NCI-H526 treated with DMSO at 0.1 percent for 48 hours (cell line): ENCODE measurements at regions not wholly inside any gene's neighbourhood (a gene's known extent, or its start where the extent isn't known, plus 50 kb on each side); places are given as distances from the start of the nearest gene placed in this dataset.
"Not testable (repeated sequence)": the region's sequence is repeated elsewhere in the genome, so short reads cannot be mapped to it uniquely, and the experiment has no call there.

Experiments
- DNase-seq: peaks from one replicate; lab custom pipeline; 2025; lab: John Stamatoyannopoulos, UW

- DNase-seq, result not testable (repeated sequence)
Measured at GRCh38 chr5:2533848-2534247, 217.6 kb downstream of the IRX2 start.

- DNase-seq, result no peak
Measured at GRCh38 chr5:2532809-2533208, 218.7 kb downstream of the IRX2 start.

- DNase-seq, result no peak
Measured at GRCh38 chr5:2531318-2531717, 220.2 kb downstream of the IRX2 start.

- DNase-seq, result no peak
Measured at GRCh38 chr5:2530609-2531008, 220.9 kb downstream of the IRX2 start.

- no peak for DNase-seq
Measured at GRCh38 chr5:2529371-2530092, 221.9 kb downstream of the IRX2 start.

GRCh38 chr5:2525351-2525750 lies 226.1 kb downstream of the IRX2 start:
- DNase-seq, result no peak

- no peak for DNase-seq
Measured at GRCh38 chr5:2524620-2525019, 226.9 kb downstream of the IRX2 start.

GRCh38 chr5:2523180-2523579 lies 228.3 kb downstream of the IRX2 start:
- DNase-seq, result no peak

GRCh38 chr5:2522372-2522771 lies 229.1 kb downstream of the IRX2 start:
- DNase-seq, result no peak

GRCh38 chr5:2519153-2519552 lies 232.3 kb downstream of the IRX2 start:
- no peak for DNase-seq

- DNase-seq, result no peak
Measured at GRCh38 chr5:2517451-2517850, 234.0 kb downstream of the IRX2 start.

GRCh38 chr5:2515180-2515764 lies 236.2 kb downstream of the IRX2 start:
- no peak for DNase-seq

GRCh38 chr5:2514484-2514883 lies 237.0 kb downstream of the IRX2 start:
- no peak for DNase-seq

GRCh38 chr5:2511706-2512105 lies 239.8 kb downstream of the IRX2 start:
- DNase-seq, result no peak

GRCh38 chr5:2511126-2511525 lies 240.4 kb downstream of the IRX2 start:
- no peak for DNase-seq

- no peak for DNase-seq
Measured at GRCh38 chr5:2509527-2509926, 241.9 kb downstream of the IRX2 start.

- no peak for DNase-seq
Measured at GRCh38 chr5:2508514-2508913, 243.0 kb downstream of the IRX2 start.

GRCh38 chr5:2507611-2508010 lies 243.9 kb downstream of the IRX2 start:
- no peak for DNase-seq

GRCh38 chr5:2506603-2507002 lies 244.9 kb downstream of the IRX2 start:
- DNase-seq, result no peak

GRCh38 chr5:2505217-2505616 lies 246.3 kb downstream of the IRX2 start:
- DNase-seq, result no peak

- DNase-seq, result no peak
Measured at GRCh38 chr5:2502970-2503594, 248.4 kb downstream of the IRX2 start.

- DNase-seq, result no peak
Measured at GRCh38 chr5:2499917-2500316, 251.6 kb downstream of the IRX2 start.

GRCh38 chr5:2496891-2497290 lies 254.6 kb downstream of the IRX2 start:
- no peak for DNase-seq

- no peak for DNase-seq
Measured at GRCh38 chr5:2496126-2496525, 255.4 kb downstream of the IRX2 start.
